ENCODE measurements at regions not wholly inside any gene's neighbourhood (a gene's known extent, or its start where the extent isn't known, plus 50 kb on each side); places are given as distances from the start of the nearest gene placed in this dataset.
"Not testable (repeated sequence)": the region's sequence is repeated elsewhere in the genome, so short reads cannot be mapped to it uniquely, and the experiment has no call there.

DNA sequence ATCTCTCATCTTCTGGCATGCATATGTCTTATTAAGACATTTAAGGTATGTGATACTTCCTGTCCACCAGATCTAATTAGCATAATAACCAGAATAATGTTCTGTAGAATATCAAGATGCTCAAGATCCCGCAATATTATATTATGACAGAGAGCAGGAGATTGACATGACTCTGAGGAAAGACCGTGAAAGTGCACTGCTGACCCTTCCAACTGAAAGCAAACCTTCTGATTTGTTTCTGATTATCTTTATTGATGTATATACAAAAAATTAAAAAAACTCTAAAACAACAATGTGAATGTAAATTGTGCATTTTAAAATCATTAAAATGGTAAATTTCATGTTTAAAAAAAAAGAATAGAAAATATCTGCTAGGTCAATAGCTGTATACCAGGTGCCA lies 184.4 kb upstream of the TMEM45B start:
- in situ Hi-C loops (cut with MboI; ENCODE audit: low sequenced_read_pairs), result no loop called here

DNA sequence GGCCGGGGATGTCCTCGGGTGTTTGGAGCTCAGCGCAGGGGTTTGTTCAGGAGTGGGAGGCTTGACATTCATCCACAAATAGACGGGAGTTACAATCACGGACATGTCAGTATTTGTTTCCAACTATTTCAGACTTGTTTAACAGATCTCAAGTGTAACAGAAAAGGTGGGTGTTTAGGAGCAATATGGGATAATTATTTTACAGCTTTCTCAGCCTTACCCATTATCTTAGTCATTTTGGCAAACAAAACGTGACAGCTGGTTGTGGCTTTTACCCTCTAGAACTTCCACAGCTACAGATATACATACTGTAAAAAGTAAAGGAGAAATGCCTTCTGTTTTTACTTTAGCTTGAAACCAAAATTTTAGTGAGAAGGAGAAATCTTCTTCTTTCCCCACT lies 178.7 kb upstream of the TMEM45B start:
- in situ Hi-C loops (cut with MboI; ENCODE audit: low sequenced_read_pairs), result no loop called here

DNA sequence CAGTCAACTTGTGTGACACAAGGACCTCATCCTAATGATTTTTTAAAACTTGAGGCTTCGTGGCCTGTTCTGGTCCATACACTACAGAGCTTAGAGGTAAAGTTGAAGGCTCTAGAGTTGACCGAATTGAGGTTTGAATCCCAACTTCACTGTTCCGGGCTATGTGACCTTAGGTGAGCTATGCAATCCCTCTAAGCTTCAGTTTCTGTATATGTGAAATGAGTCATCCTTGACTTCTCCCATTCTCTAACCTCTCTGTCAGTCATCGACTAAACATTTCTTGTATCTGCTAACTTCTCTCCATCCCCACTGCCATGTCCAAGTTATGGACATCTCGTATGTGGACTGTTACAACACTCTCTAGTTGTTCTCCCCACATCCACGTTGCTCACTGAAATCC lies 178.2 kb upstream of the TMEM45B start:
- in situ Hi-C loops (cut with MboI; ENCODE audit: low sequenced_read_pairs), result no loop called here

DNA sequence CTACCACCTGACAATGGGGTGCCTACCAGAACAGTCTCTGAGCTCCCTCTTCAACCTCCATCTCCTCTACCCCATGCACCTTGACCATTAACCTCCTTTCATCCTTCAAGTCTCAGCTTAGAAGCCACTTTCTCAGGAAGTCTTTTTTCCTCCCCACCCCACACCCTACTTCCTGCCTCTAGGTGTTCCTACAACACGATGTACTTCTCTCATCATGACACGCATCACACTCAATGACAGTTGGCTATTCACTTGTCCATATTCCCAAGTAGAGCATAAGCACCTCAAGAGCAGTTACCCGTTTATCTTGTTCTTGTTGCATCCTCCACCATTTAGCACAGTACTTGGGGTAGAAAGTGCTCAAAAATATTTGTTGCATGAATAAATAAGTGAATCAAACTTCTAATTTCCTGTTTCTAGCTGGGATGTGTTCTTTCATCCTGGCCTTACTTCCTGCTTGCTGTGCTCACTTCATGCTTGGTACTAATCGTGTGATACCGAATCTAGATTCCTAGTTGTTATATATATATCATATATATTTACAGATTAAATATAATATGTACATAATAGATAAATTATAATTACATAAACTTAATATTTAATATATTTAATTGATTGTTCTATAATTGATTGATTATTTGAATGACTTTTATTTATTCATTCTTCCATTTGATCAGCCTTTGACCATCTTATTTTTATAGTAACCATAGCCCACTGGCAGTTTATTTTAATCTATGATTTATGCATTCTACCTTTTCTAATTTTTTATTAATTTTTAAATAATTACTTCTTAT lies 177.5 kb upstream of the TMEM45B start:
- in situ Hi-C loops (cut with MboI; ENCODE audit: low sequenced_read_pairs), result no loop called here

DNA sequence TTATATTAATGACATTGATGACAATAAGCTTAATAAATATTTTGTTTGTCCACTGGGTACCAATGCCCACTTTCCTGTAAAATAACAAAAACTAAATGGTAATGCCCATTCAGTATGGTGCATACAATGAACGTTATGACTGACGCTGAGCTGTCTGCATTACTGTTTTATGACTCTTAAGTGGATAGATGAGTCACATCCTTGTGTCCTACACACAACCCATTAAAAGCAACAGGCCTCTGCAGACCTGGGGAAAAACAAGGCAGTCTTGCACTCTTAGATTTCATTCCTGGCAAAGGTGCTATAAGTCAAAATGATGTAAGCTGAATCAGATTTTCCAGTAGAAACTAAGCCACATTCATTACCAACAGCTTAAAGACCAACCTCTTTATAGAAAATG lies 176.3 kb upstream of the TMEM45B start:
- in situ Hi-C loops (cut with MboI; ENCODE audit: low sequenced_read_pairs), result no loop called here

DNA sequence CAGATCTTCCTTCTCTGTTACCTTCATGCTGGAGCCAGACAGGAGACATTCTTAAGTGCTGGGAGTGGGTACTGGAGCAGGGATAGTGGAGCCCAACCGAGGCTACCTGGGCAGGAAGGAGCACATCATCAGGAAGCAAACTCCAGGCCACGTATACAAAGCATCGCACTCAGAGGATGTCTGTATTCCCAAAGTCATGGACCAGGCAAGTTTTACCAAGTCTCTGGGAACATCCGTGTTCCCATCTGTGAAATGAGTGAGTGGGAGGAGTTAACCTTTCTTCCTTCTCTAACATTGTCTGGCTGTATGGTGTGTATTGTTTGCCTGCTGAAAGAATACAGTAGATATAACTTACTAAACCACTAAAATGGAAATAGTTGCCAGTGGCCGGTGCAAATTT lies 175.0 kb upstream of the TMEM45B start:
- in situ Hi-C loops (cut with MboI; ENCODE audit: low sequenced_read_pairs), result no loop called here

DNA sequence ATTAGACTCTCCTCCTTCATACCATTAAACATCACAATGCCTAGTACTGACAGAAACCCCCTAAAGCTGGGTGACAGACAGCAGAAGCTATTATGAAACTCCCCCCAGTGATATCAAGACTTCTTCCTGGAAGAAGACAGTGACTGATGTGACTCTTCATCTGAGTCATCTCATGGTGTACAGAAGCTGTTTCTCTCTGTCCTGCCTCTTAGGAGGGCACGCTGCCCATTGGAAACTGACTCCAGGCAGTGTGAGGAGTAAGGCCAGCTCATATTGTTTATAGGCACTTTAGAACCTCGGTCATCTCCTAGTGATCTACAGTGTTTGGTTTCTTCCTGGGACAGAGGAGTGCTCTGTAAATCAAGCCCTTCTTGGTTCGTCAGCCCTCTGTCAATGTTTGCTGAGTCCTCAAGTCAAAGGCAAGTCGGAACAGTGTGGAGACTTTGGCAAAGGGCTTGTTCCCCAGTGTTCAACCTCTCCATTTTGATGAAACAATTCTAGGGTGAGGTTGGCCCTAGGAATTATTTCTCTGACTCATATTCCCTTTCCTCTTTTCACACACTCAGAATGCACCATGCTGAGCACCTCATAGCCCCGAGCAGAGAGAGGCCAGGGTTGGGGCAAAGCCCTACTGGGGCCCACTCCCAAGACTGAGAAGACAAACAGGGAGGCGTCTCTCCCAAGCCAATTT lies 172.5 kb upstream of the TMEM45B start:
- in situ Hi-C loops (cut with MboI; ENCODE audit: low sequenced_read_pairs), result no loop called here

DNA sequence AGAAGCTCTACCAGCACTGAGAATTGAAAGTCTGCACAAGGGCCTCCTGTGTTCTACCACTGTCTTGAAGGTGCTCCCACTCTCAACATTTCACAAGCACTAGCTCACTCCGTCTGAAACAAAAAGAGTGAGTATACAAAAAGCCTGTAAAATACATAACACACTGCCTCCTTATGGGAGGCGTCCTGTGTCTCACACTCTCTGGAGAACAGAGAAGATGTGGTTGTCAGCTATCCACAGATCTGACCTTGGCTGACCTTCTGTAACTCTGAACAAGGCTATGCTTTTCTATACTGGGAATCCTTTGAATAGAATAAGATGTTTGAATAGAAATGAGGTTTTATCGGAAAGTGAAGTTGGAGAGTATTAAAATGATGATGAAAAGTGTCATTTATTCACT lies 171.3 kb upstream of the TMEM45B start:
- in situ Hi-C loops (cut with MboI; ENCODE audit: low sequenced_read_pairs), result no loop called here

DNA sequence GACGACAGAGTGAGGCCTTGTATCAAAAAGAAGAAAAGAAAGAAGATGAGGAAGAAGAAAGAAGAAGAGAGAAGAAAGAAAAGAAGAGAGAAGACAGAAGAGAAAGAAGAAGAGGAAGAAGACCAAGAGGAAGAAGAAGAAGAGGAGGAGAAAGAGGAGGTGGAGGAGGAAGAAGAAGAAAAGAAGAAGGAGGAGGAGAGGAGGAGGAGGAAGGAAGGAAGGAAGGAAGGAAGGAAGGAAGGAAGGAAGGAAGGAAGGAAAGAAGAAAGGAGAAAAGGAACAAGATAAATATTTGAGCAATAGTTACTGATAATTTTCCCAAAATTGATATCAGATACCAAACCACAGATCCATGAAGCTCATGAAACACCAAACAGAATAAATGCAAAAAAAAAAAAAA lies 169.7 kb upstream of the TMEM45B start:
- in situ Hi-C loops (cut with MboI; ENCODE audit: low sequenced_read_pairs), result no loop called here

DNA sequence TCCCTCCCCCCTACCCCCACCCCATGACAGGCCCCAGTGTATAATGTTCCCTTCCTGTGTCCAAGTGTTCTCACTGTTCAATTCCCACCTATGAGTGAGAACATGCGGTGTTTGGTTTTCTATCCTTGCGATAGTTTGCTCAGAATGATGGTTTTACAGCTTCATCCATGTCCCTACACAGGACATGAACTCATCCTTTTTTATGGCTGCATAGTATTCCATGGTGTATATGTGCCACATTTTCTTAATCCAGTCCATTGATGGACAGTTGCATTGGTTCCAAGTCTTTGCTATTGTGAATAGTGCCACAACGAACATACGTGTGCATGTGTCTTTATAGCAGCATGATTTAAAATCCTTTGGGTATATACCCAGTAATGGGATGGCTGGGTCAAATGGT lies 165.6 kb upstream of the TMEM45B start:
- in situ Hi-C loops (cut with MboI; ENCODE audit: low sequenced_read_pairs), result not testable (repeated sequence)

DNA sequence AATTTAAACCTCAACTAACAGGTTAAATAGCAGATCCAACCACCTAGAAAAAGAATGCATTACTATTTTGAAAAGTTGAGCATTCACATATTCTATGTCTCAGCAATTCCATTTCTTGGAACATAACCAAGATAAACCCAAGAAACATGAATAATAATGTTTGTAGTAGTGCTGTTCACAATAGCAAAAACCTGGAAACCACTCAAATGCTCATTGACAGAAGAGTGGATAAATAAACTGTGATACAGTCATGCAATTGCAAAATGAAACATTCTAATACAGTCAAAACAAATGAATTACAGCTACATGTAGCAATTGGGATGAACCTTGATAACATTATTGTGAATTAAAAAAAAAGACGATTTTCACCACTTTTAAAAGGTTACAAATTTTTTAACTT lies 162.8 kb upstream of the TMEM45B start:
- in situ Hi-C loops (cut with MboI; ENCODE audit: low sequenced_read_pairs), result no loop called here

DNA sequence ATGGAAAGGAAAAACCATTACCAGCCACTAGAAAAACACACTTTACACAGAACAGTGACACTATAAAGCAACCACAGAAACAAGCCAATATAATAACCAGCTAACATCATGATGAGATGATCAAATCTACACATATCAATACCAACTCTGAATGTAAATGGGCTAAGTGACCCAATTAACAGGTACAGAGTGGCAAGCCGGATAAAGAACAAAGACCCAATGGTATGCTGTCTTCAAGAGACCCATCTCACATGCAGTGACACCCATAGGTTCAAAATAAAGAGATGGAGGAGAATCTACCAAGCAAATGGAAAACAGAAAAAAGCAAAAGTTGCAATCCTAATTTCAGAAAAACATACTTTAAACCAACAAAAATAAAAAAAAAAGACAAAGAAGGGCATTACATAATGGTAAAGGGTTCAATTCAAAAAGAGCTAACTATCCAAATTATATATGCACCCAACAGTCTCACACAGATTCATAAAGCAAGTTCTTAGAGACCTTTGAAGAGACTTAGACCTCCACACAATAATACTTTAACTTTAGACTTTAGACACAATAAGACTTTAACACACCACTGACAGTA lies 160.3 kb upstream of the TMEM45B start:
- in situ Hi-C loops (cut with MboI; ENCODE audit: low sequenced_read_pairs), result no loop called here

DNA sequence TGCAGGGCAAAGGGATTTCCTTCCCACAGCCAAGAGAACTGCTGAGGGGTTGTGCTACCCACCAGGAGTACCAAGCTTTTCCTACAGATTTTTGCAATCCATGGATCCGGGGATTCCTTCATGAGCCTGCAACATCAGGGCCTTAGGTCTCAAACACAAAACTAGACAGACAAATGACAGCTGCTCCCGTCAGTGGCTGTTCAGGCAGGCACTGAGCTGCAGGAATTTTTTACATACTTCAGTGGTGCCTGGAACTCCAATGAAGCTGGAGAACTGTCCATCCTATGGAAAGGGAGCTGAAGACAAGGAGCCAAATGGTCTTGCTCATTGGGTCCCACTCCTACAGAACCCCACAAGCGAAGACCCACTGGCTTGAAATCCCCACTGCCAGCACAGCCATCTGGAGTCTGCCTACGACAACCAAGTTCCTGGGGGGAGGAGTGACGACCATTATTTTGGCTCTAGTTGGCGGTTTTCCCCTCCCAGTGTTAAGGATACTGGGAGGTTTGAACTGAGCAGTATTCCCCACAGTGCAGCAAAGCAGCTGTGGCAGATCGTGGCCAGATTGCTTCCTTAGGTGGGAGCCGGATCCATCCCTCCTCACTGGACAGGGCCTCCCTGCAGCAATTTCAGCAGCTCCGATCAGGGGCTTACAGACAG lies 157.7 kb upstream of the TMEM45B start:
- in situ Hi-C loops (cut with MboI; ENCODE audit: low sequenced_read_pairs), result no loop called here

DNA sequence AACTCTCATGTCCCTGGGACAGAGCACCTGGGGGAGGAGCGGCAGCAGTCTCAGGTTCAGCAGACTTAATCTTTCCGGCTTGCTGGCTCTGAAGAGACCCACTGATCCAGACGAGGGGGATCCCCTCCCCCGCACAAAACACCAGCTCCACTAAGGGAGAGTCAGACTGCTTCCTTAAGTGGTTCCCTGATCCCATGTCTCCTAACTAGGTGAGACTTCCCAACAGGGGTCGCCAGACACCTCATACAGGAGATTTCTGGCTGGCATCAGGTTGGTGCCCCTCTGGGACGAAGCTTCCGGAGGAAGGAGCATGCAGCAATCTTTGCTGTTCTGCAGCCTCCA lies 157.2 kb upstream of the TMEM45B start:
- in situ Hi-C loops (cut with MboI; ENCODE audit: low sequenced_read_pairs), result no loop called here

DNA sequence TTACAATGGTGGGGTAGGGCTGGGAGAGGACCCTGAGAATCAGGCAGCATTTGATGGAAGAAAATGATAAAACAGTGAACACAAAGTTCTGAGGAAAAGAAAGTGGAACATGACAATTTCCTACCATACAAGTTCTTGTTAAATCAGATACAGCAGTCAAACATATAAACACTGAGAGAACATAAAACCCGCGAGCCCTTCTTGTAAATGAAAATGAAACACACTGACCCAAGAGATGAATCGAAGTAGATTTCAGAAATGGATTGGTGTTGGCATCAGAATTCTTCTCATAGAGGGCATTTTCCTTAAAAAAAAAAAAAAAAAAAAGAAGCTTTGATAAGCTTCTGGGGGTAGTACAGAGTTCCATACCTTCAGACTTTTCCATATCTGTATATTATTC lies 134.7 kb upstream of the TMEM45B start:
- in situ Hi-C loops (cut with MboI; ENCODE audit: low sequenced_read_pairs), result no loop called here

DNA sequence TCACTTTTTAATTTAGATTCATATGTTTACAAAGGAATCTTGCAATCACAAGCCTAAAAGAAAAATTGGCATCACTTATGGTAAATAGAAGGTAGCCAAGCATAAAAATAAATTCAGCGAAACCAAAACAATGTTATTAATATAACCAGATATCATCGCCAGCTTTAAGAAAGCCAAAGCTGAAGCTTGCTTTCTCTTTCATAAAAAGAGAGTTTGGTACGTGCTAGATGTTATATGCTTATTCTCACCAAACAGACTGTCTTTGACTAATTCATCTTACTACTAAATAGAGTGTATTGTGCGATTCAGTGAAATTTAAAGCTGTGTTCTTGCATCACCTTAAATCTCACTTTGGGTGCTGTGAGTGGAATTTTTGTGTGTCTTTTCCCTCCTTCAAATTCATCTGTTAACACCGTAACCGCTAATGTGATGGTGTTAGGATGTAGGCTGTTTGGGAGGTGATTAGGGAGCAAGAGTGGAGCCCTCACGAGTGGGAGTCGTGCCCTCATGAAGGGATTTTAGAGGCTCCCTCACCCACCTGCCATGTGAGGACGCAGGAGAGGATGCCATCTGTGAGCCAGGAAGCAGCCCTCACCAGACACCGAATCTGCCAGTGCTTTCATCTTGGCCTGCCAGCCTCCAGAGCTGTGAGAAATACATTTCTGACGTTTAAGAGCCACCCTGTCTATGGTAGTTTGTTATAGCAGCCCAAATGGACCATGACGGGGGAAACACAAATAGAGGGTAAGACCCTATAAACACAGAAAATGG lies 134.1 kb upstream of the TMEM45B start:
- in situ Hi-C loops (cut with MboI; ENCODE audit: low sequenced_read_pairs), result no loop called here

DNA sequence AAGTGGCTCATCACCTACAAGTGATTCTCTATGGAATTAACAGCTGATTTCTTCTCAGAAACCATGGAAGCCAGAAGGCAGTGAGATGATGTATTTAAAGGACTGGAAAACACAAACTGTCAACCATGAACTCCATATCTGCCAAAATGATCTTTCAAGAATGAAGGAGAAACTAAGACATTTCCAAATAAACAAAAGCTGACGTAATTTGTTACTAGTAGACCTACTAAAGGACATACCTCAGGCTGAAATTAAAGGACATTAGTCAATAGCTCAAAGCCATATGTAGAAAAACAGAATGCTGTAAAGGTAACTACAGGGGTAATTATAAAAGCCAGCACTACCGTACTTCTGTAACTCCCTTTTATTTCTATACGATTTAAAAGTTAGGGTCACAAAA lies 129.4 kb upstream of the TMEM45B start:
- in situ Hi-C loops (cut with MboI; ENCODE audit: low sequenced_read_pairs), result no loop called here

DNA sequence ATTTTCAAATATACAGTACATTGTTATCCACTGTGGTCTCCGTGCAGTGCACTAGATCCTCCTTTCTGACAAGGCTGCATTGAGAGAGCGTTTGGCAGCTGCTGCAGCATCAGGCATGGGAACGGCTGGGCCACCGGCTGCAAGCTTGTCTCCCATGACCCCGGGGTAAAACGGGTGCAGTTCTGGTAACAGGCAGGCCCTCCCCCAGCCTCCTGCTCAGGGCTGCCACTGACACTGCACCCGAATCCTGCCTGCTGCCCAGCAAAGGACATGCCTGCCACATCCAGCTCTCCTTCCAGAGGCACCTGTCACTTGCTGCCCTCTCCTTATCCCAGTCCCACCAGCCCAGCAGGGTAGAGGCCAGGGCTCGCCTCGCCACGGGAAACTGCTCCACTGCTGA lies 124.5 kb upstream of the TMEM45B start:
- in situ Hi-C loops (cut with MboI; ENCODE audit: low sequenced_read_pairs), result no loop called here

DNA sequence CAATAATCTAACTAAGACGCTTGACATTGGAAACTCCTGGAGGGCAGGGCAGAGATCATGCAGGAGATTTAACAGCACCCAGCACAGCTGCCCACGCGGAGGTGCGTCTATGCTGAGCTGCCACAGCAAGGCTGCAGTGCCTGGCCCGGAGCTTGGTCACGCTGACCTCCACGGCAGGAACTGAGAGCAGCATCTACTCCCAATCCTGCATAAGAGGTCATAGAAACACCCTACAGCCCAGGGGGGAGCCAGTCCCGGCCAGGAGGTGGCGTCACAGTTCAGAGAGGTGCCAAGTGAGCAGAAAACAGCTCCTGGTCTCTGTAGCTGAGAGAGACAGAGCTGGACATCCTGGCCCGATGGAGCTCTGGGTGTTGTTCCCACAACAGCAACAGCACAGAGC lies 121.1 kb upstream of the TMEM45B start:
- in situ Hi-C loops (cut with MboI; ENCODE audit: low sequenced_read_pairs), result no loop called here

DNA sequence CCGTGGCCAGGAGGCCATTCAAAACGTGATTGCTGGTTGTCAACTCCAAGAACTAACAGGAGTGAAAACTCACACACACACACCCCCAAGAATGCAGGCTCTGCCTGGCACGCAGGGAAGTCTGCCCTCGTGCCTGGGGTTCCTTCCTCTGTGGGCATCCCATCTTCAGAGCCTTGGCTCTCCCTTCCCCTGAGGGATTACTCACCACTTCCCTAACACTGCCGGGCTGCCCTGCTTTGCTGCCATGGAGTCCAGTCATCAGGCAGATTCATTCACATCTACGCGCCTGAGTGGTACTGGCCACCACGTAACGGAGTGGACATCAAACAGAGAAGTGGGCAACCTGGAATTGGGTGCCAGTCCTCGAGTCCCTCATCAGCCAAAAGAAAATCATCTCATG lies 120.7 kb upstream of the TMEM45B start:
- in situ Hi-C loops (cut with MboI; ENCODE audit: low sequenced_read_pairs), result no loop called here

All from HL-60/S4 treated with retinoic acid at 250 ng/mL for 4 days and 3 days (cell line).